Erythroblast (primary cell): ENCODE measurements at regions not wholly inside any gene's neighbourhood (a gene's known extent, or its start where the extent isn't known, plus 50 kb on each side); places are given as distances from the start of the nearest gene placed in this dataset.

Experiments used
- GATA1 ChIP-seq: IDR thresholded peaks from 2 replicates; pipeline ENCODE4 v1.6.1; 2011; ENCODE audit warnings: low read depth, mild to moderate bottlenecking, control low read depth, low read length, moderate library complexity
- POLR2A ChIP-seq: IDR thresholded peaks from 2 replicates; pipeline ENCODE4 v1.6.1; 2011; ENCODE audit warnings: mild to moderate bottlenecking, low read length

DNA sequence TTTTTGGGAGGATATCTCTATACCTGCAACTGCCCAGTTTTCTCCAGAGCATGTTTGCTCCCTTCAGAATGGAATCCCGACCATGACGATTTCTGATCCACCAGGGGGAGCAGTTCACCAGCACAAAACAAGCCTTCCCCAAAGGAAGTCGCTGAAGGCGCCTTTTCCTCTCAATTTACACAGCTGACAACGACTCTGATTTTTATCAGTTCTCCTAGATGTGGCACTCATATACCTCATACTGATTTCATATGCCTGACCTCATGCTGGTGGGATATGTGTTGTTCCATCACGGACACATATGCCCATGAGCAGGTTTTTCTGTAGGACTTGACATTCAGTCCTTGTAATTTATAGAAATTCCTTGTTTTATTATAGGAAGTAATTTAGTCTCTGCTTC is 1028.2 kb downstream of the MCTP2 start:
- TF ChIP-seq POLR2A (no peak), GATA1 (no peak)
